ENCODE measurements at regions not wholly inside any gene's neighbourhood (a gene's known extent, or its start where the extent isn't known, plus 50 kb on each side); places are given as distances from the start of the nearest gene placed in this dataset.

DNA sequence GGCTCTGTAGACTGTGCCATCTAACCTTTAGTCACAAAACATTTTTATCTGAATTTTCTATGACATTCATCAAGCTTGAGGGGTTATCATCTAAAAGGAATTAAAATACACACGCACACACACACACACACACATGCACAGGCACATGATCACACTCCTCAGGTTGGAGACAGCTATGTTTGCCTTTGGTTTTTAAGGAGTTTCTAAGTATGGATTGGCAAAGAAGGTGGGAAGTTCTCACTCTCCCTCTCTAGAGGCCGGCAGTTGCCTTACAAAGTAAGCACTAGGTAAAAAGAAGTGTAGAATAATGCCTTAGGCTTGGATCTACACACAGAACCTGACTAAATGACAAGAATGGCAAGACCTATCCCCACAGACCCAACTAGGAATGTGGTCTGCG lies 437.1 kb downstream of the ZEB2 start:
- no peak for ATAC-seq
- TF ChIP-seq, protein P1, sequence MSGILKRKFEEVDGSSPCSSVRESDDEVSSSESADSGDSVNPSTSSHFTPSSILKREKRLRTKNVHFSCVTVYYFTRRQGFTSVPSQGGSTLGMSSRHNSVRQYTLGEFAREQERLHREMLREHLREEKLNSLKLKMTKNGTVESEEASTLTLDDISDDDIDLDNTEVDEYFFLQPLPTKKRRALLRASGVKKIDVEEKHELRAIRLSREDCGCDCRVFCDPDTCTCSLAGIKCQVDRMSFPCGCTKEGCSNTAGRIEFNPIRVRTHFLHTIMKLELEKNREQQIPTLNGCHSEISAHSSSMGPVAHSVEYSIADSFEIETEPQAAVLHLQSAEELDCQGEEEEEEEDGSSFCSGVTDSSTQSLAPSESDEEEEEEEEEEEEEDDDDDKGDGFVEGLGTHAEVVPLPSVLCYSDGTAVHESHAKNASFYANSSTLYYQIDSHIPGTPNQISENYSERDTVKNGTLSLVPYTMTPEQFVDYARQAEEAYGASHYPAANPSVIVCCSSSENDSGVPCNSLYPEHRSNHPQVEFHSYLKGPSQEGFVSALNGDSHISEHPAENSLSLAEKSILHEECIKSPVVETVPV (CRISPR knock-in tag; IDR thresholded peaks at IDR 0.05) = no peak
- TF ChIP-seq, protein P2, sequence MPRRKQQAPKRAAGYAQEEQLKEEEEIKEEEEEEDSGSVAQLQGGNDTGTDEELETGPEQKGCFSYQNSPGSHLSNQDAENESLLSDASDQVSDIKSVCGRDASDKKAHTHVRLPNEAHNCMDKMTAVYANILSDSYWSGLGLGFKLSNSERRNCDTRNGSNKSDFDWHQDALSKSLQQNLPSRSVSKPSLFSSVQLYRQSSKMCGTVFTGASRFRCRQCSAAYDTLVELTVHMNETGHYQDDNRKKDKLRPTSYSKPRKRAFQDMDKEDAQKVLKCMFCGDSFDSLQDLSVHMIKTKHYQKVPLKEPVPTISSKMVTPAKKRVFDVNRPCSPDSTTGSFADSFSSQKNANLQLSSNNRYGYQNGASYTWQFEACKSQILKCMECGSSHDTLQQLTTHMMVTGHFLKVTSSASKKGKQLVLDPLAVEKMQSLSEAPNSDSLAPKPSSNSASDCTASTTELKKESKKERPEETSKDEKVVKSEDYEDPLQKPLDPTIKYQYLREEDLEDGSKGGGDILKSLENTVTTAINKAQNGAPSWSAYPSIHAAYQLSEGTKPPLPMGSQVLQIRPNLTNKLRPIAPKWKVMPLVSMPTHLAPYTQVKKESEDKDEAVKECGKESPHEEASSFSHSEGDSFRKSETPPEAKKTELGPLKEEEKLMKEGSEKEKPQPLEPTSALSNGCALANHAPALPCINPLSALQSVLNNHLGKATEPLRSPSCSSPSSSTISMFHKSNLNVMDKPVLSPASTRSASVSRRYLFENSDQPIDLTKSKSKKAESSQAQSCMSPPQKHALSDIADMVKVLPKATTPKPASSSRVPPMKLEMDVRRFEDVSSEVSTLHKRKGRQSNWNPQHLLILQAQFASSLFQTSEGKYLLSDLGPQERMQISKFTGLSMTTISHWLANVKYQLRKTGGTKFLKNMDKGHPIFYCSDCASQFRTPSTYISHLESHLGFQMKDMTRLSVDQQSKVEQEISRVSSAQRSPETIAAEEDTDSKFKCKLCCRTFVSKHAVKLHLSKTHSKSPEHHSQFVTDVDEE (CRISPR knock-in tag; IDR thresholded peaks at IDR 0.05) = no peak
- TF ChIP-seq PATZ1 (CRISPR knock-in tag; IDR thresholded peaks at IDR 0.05; ENCODE audit: borderline replicate concordance) = no peak
- no peak for TF ChIP-seq ZC3H10 (CRISPR knock-in tag; IDR thresholded peaks at IDR 0.05)
- TF ChIP-seq TCF4 (CRISPR knock-in tag; IDR thresholded peaks at IDR 0.05; ENCODE audit: borderline replicate concordance) = no peak
- TF ChIP-seq ZFP30 (CRISPR knock-in tag; IDR thresholded peaks at IDR 0.05) = no peak
- no peak for TF ChIP-seq ARNTL (CRISPR knock-in tag; IDR thresholded peaks at IDR 0.05; ENCODE audit: borderline replicate concordance, low read depth)
- TF ChIP-seq ZFP3 (CRISPR knock-in tag; IDR thresholded peaks at IDR 0.05) = no peak
- no peak for TF ChIP-seq ISL1 (CRISPR knock-in tag; IDR thresholded peaks at IDR 0.05)
- TF ChIP-seq, protein P3, sequence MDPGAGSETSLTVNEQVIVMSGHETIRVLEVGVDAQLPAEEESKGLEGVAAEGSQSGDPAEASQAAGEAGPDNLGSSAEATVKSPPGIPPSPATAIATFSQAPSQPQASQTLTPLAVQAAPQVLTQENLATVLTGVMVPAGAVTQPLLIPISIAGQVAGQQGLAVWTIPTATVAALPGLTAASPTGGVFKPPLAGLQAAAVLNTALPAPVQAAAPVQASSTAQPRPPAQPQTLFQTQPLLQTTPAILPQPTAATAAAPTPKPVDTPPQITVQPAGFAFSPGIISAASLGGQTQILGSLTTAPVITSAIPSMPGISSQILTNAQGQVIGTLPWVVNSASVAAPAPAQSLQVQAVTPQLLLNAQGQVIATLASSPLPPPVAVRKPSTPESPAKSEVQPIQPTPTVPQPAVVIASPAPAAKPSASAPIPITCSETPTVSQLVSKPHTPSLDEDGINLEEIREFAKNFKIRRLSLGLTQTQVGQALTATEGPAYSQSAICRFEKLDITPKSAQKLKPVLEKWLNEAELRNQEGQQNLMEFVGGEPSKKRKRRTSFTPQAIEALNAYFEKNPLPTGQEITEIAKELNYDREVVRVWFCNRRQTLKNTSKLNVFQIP (CRISPR knock-in tag; IDR thresholded peaks at IDR 0.05; ENCODE audit: borderline replicate concordance, low read depth) = no peak
- TF ChIP-seq BACH2 (CRISPR knock-in tag; IDR thresholded peaks at IDR 0.05; ENCODE audit: borderline replicate concordance) = no peak
- TF ChIP-seq ZNF70 (CRISPR knock-in tag; IDR thresholded peaks at IDR 0.05) = no peak
- TF ChIP-seq ZNF8 (CRISPR knock-in tag; IDR thresholded peaks at IDR 0.05) = no peak
- TF ChIP-seq ESRRG (CRISPR knock-in tag; IDR thresholded peaks at IDR 0.05) = no peak
- TF ChIP-seq GLIS3 (CRISPR knock-in tag; IDR thresholded peaks at IDR 0.05) = no peak

DNA sequence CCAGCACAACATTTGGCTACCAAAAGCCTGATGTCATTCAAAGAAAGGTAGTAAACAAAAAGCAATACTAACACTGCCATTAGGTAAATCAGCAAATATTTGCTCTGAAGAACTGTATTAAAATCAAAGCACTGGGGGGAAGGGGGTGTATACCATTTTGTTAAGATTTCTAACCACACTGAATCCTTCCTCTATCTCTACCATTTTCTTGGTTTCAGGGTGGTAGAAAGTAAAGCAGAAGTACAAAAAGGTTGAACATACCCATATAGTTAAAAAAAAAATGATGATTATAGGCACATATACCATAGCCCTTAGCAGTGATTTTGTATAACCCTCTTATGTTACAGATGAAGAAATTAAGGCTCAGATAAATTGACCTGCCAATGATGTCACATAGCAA lies 437.6 kb downstream of the ZEB2 start:
- no peak for ATAC-seq
- no peak for TF ChIP-seq TOX (CRISPR knock-in tag; IDR thresholded peaks at IDR 0.05; ENCODE audit: borderline replicate concordance)
- TF ChIP-seq SNAI2 (CRISPR knock-in tag; IDR thresholded peaks at IDR 0.05) = no peak
- TF ChIP-seq, protein P4, sequence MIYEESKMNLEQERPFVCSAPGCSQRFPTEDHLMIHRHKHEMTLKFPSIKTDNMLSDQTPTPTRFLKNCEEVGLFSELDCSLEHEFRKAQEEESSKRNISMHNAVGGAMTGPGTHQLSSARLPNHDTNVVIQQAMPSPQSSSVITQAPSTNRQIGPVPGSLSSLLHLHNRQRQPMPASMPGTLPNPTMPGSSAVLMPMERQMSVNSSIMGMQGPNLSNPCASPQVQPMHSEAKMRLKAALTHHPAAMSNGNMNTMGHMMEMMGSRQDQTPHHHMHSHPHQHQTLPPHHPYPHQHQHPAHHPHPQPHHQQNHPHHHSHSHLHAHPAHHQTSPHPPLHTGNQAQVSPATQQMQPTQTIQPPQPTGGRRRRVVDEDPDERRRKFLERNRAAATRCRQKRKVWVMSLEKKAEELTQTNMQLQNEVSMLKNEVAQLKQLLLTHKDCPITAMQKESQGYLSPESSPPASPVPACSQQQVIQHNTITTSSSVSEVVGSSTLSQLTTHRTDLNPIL (CRISPR knock-in tag; IDR thresholded peaks at IDR 0.05; ENCODE audit: low read depth) = no peak
- TF ChIP-seq ISL1 (CRISPR knock-in tag; IDR thresholded peaks at IDR 0.05) = no peak
- TF ChIP-seq CSDC2 (CRISPR knock-in tag; IDR thresholded peaks at IDR 0.05) = no peak
- TF ChIP-seq ZNF565 (CRISPR knock-in tag; conservative IDR thresholded peaks at IDR 0.05; ENCODE audit: low read depth) = no peak
- no peak for TF ChIP-seq TCF4 (CRISPR knock-in tag; IDR thresholded peaks at IDR 0.05; ENCODE audit: borderline replicate concordance)
- TF ChIP-seq, protein P2 (CRISPR knock-in tag; IDR thresholded peaks at IDR 0.05) = no peak
- TF ChIP-seq ARNTL (CRISPR knock-in tag; IDR thresholded peaks at IDR 0.05; ENCODE audit: borderline replicate concordance, low read depth) = no peak
- no peak for TF ChIP-seq PPARA (CRISPR knock-in tag; IDR thresholded peaks at IDR 0.05; ENCODE audit: borderline replicate concordance)
- no peak for TF ChIP-seq ZNF70 (CRISPR knock-in tag; IDR thresholded peaks at IDR 0.05)
- no peak for TF ChIP-seq OSR1 (CRISPR knock-in tag; IDR thresholded peaks at IDR 0.05)
- TF ChIP-seq BACH2 (CRISPR knock-in tag; IDR thresholded peaks at IDR 0.05; ENCODE audit: borderline replicate concordance) = no peak
- TF ChIP-seq PATZ1 (CRISPR knock-in tag; IDR thresholded peaks at IDR 0.05; ENCODE audit: borderline replicate concordance) = no peak
- TF ChIP-seq ZNF8 (CRISPR knock-in tag; IDR thresholded peaks at IDR 0.05) = no peak
- no peak for TF ChIP-seq ESRRG (CRISPR knock-in tag; IDR thresholded peaks at IDR 0.05)
- TF ChIP-seq, protein P1 (CRISPR knock-in tag; IDR thresholded peaks at IDR 0.05) = no peak
